ENCODE measurements at regions not wholly inside any gene's neighbourhood (a gene's known extent, or its start where the extent isn't known, plus 50 kb on each side); places are given as distances from the start of the nearest gene placed in this dataset.
"Not testable (repeated sequence)": the region's sequence is repeated elsewhere in the genome, so short reads cannot be mapped to it uniquely, and the experiment has no call there.

DNA sequence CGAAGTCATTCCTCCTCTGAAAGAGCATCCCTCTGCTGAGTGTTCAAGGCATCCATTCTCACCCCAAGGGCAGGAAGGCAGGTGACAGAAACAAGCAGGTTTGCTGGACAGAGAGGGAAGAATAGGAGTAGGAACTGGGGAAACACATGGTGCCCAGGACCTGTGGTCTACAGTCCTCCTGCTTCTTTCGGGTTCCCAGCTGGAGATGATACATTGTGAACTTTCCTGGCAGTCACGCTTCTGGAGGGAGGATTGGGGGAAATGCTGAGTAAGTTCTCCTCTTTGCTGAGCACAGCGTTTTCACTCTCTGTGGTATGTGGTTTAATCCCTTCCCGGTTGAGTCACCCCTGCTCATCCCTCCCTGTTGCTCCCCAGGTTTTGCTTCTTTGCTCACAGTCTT lies 496.3 kb downstream of the TMEM121 start:
- H4K20me1 ChIP-seq (replicated peaks; ENCODE audit: insufficient read depth); H3K79me2 ChIP-seq (replicated peaks; ENCODE audit: insufficient read depth); H3K4me3 Mint-ChIP-seq; H3K36me3 ChIP-seq (ENCODE audit: insufficient read depth); H3K27ac Mint-ChIP-seq; H3K27me3 Mint-ChIP-seq (ENCODE audit: insufficient read depth, low read depth, poor library complexity); H3K27me3 ChIP-seq (ENCODE audit: insufficient read depth); H3K4me3 ChIP-seq; H3K4me1 ChIP-seq (ENCODE audit: insufficient read depth); H3K27ac ChIP-seq (ENCODE audit: low read depth); H3K36me3 Mint-ChIP-seq (ENCODE audit: low read depth); H3K4me1 Mint-ChIP-seq; DNase-seq (ENCODE audit: low spot score); H2AFZ ChIP-seq; H3K4me2 ChIP-seq; H3F3A ChIP-seq (replicated peaks; ENCODE audit: low read depth); ATAC-seq; H3K9me2 ChIP-seq (ENCODE audit: insufficient read depth): not testable (repeated sequence)
- peaks cover 84% of the 10 kb centered on the region for H3K9me3 Mint-ChIP-seq

DNA sequence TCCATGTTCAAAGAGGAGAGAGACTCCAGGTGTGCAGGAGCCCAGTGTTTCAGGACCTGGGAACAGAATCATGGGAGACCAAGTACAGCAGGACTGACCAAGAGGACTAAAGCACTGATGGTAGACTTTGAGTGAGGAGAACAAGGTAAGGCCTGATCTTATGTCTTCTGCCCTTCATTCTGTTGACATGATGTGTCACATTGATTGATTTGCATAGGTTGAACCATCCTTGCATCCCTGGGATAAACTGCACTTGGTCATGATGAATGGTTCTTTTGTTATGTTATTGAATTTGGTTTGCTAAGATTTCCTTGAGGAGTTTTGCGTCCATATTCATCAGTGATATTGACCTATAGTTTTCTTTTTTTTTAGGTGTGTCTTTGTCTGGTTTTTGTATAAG lies 497.0 kb downstream of the TMEM121 start:
- no peaks in the 10 kb centered on the region for H3K4me1 ChIP-seq (ENCODE audit: insufficient read depth)
- DNase-seq (ENCODE audit: low spot score) (no peak), ATAC-seq (no peak)
- H3K27ac Mint-ChIP-seq, result no peak overlapping the region
- no peaks in the 10 kb centered on the region for H4K20me1 ChIP-seq (replicated peaks; ENCODE audit: insufficient read depth)
- no peaks in the 10 kb centered on the region for H3K27me3 ChIP-seq (ENCODE audit: insufficient read depth)
- H3K36me3 Mint-ChIP-seq (ENCODE audit: low read depth), result peaks cover 8% of the 10 kb centered on the region; the same call in 2 of the 3 replicates
- H2AFZ ChIP-seq, result no peak overlapping the region
- H3K27me3 Mint-ChIP-seq (ENCODE audit: insufficient read depth, low read depth, poor library complexity), result no peaks in the 10 kb centered on the region
- TF ChIP-seq JUNB (IDR thresholded peaks at IDR 0.05; ENCODE audit: unreplicated experiment), result no peak
- TF ChIP-seq STAT1 (IDR thresholded peaks at IDR 0.05; ENCODE audit: unreplicated experiment), result no peak
- no peak for TF ChIP-seq CREB1 (CRISPR knock-in tag; IDR thresholded peaks at IDR 0.05; ENCODE audit: low read depth)
- TF ChIP-seq ZNF331 (CRISPR knock-in tag; IDR thresholded peaks at IDR 0.05; ENCODE audit: low read depth), result no peak
- H3K4me2 ChIP-seq, result no peak overlapping the region
- H3K4me3 ChIP-seq, result no peak overlapping the region
- H3K9me2 ChIP-seq (ENCODE audit: insufficient read depth), result no peaks in the 10 kb centered on the region
- H3K27ac ChIP-seq (ENCODE audit: low read depth), result no peak overlapping the region
- no peaks in the 10 kb centered on the region for H3K36me3 ChIP-seq (ENCODE audit: insufficient read depth)
- H3F3A ChIP-seq (replicated peaks; ENCODE audit: low read depth), result no peaks in the 10 kb centered on the region
- peaks cover 87% of the 10 kb centered on the region for H3K9me3 Mint-ChIP-seq
- H3K4me3 Mint-ChIP-seq, result no peak overlapping the region
- no peaks in the 10 kb centered on the region for H3K4me1 Mint-ChIP-seq
- no peaks in the 10 kb centered on the region for H3K79me2 ChIP-seq (replicated peaks; ENCODE audit: insufficient read depth)

DNA sequence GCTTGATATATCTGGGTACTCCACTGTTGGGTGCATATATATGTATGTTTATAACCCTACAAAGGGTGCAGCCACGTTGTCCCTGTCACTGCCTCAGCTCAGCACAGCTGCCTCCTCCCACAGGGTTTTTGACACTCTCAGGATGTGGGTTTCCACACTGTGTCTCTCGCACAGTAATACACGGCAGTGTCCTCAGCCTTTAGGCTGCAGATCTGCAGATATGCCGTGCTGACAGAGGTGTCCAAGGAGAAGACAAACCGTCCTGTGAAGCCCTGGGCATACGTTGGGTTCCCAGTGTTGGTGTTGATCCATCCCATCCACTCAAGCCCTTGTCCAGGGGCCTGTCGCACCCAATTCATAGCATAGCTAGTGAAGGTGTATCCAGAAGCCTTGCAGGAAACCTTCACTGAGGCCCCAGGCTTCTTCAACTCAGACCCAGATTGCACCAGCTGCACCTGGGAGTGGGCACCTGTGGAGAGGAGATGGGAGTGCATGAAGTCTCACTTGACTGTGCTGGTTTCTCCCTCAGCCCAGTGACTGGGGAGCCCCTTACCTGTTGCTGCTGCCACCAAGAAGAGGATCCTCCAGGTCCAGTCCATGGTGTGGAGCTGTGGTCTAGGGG lies 498.7 kb downstream of the TMEM121 start:
- H3K27ac ChIP-seq (ENCODE audit: low read depth), result no peak overlapping the region
- peaks cover 90% of the 10 kb centered on the region for H3K9me3 Mint-ChIP-seq
- H3K27me3 Mint-ChIP-seq (ENCODE audit: insufficient read depth, low read depth, poor library complexity), result peaks cover 2% of the 10 kb centered on the region

More for the DNA sequence above, 498.7 kb downstream of the TMEM121 start:
- Histone ChIP-seq H2AFZ (no peak overlapping the region), H3F3A (replicated peaks; ENCODE audit: low read depth) (no peaks in the 10 kb centered on the region), H3K9me2 (ENCODE audit: insufficient read depth) (no peaks in the 10 kb centered on the region), H3K36me3 (ENCODE audit: insufficient read depth) (no peaks in the 10 kb centered on the region), H3K4me1 (ENCODE audit: insufficient read depth) (no peaks in the 10 kb centered on the region), H3K27me3 (ENCODE audit: insufficient read depth) (no peaks in the 10 kb centered on the region), H4K20me1 (replicated peaks; ENCODE audit: insufficient read depth) (no peaks in the 10 kb centered on the region), H3K79me2 (replicated peaks; ENCODE audit: insufficient read depth) (no peaks in the 10 kb centered on the region), H3K4me2 (no peak overlapping the region), H3K4me3 (no peak overlapping the region)
- Mint-ChIP-seq H3K36me3 (ENCODE audit: low read depth) (peaks cover 11% of the 10 kb centered on the region; the same call in 2 of the 3 replicates), H3K4me1 (no peaks in the 10 kb centered on the region), H3K4me3 (no peak overlapping the region), H3K27ac (no peak overlapping the region)
- no peak for ATAC-seq
- no peak for DNase-seq (ENCODE audit: low spot score)
- no peak for TF ChIP-seq REST (IDR thresholded peaks at IDR 0.05; ENCODE audit: unreplicated experiment)
